Upper lobe of left lung (tissue), 6 donors: ENCODE measurements at regions not wholly inside any gene's neighbourhood (a gene's known extent, or its start where the extent isn't known, plus 50 kb on each side); places are given as distances from the start of the nearest gene placed in this dataset.
"Not testable (repeated sequence)": the region's sequence is repeated elsewhere in the genome, so short reads cannot be mapped to it uniquely, and the experiment has no call there.

Source experiments
- ATAC-seq, 2 donors: fragments of 200-7000 bp; cut with Tn5 transposase; one replicate each; pipeline ENCODE4 v1.9.1; 2022; ENCODE audit warnings: mild to moderate bottlenecking in 2 of 2, moderate library complexity in 2 of 2; ENCODE audit not compliant: low FRiP score in 2 of 2
- DNase-seq, 2 donors: peaks; one replicate each; pipeline ENCODE4 v3.0.0-alpha.2; 2019 to 2020
- H3K27ac ChIP-seq, 4 donors: fragments of 200-600 bp; sonication (generic); one replicate each; pipeline ENCODE4 v1.5.1; 2016 to 2019
- H3K27me3 ChIP-seq, 4 donors: fragments of 200-600 bp; sonication (generic); one replicate each; pipeline ENCODE4 v1.5.1; 2017 to 2019
- H3K36me3 ChIP-seq, 4 donors: fragments of 200-600 bp; sonication (generic); one replicate each; pipeline ENCODE4 v1.5.1; 2016 to 2019
- H3K4me1 ChIP-seq, 4 donors: fragments of 200-600 bp; sonication (generic); one replicate each; pipeline ENCODE4 v1.5.1; 2018 to 2019
- H3K4me3 ChIP-seq, 4 donors: fragments of 200-600 bp; sonication (generic); one replicate each; pipeline ENCODE4 v1.5.1; 2017 to 2019; ENCODE audit warnings: mild to moderate bottlenecking in 2 of 4, moderate library complexity in 1 of 4
- H3K9me3 ChIP-seq, 4 donors: fragments of 200-600 bp; sonication (generic); one replicate each; pipeline ENCODE4 v1.5.1; 2018 to 2019
- CTCF ChIP-seq, 6 experiments: fragments of 450-650 bp in 4 of 6; fragments of 200-600 bp in 2 of 6; sonication (generic) in 2 of 6; IDR thresholded peaks; one replicate each; pipeline ENCODE4 v1.5.1; 2016 to 2019; ENCODE audit warnings: antibody characterized with exemption in 6 of 6
- EP300 ChIP-seq, 4 donors: sonication (generic); formaldehyde crosslinking; IDR thresholded peaks; one replicate each; pipeline ENCODE4 v1.5.1; 2017; ENCODE audit warnings: antibody characterized with exemption in 4 of 4, control low read depth in 2 of 4
- POLR2A ChIP-seq, 4 donors: fragments of 450-650 bp; IDR thresholded peaks; one replicate each; pipeline ENCODE4 v1.5.1; 2016 to 2017; ENCODE audit warnings: antibody characterized with exemption in 4 of 4, mild to moderate bottlenecking in 2 of 4
- POLR2AphosphoS5 ChIP-seq, 2 donors: sonication (generic); formaldehyde crosslinking; IDR thresholded peaks; one replicate each; pipeline ENCODE4 v1.5.1; 2017; ENCODE audit warnings: antibody characterized with exemption in 2 of 2
- WGBS, 2 donors: methylation state at CpG; one replicate each; pipeline ENCODE4 v1.1.5; 2017 to 2018; 5-methylcytosine and 5-hydroxymethylcytosine counted together
- donor health status: DM: no; HTN: no; CAD: no; lungs with moderate emphysema.
- donor health status: DM: no; HTN: yes; CAD: no; lungs with severe emphysema.

- no peaks in the 10 kb centered on the region for H3K27me3 ChIP-seq
- TF ChIP-seq POLR2AphosphoS5 (IDR thresholded peaks at IDR 0.05) (no peak), CTCF (IDR thresholded peaks at IDR 0.05) (no peak), POLR2A (IDR thresholded peaks at IDR 0.05) (no peak), EP300 (IDR thresholded peaks at IDR 0.05) (no peak)
- no peaks in the 10 kb centered on the region for H3K36me3 ChIP-seq
- no peak for ATAC-seq
- H3K4me3 ChIP-seq = no peak overlapping the region
- H3K4me1 ChIP-seq = no peaks in the 10 kb centered on the region
- no peak overlapping the region for H3K27ac ChIP-seq
- DNase-seq = no peak
- H3K9me3 ChIP-seq = no peaks in the 10 kb centered on the region
- WGBS, 2 donors = 36 to 42% methylated on average over 3 of the region's 3 CpGs
Measured at GRCh38 chr1:143748906-143749305, 222.9 kb downstream of the FAM72C start.

- Histone ChIP-seq H3K4me3 (no peak overlapping the region), H3K9me3 (no peaks in the 10 kb centered on the region), H3K4me1 (no peaks in the 10 kb centered on the region), H3K36me3 (no peaks in the 10 kb centered on the region), H3K27me3 (peaks cover 0 to 12% (median 0%) of the 10 kb centered on the region in 4 donors), H3K27ac (no peak overlapping the region)
- DNase-seq = peak in 1 of 2 donors; percentile 44
- TF ChIP-seq CTCF (IDR thresholded peaks at IDR 0.05) (no peak), POLR2A (IDR thresholded peaks at IDR 0.05) (no peak)
- 2 to 5% methylated on average over 4 to 11 of the region's 14 CpGs for WGBS, 2 donors
- no peak for ATAC-seq
Measured at GRCh38 chr1:143736562-143736961, 235.2 kb downstream of the FAM72C start.

- DNase-seq (peak in 1 of 2 donors; percentile 68), ATAC-seq (peak in 1 of 2 donors; percentile 41)
- Histone ChIP-seq H3K27ac (no peak overlapping the region), H3K36me3 (no peaks in the 10 kb centered on the region), H3K27me3 (peaks cover 0 to 12% (median 0%) of the 10 kb centered on the region in 4 donors), H3K4me1 (no peaks in the 10 kb centered on the region), H3K9me3 (no peaks in the 10 kb centered on the region), H3K4me3 (peak overlapping the region in 1 of 4 donors; percentile 4)
- TF ChIP-seq POLR2AphosphoS5 (IDR thresholded peaks at IDR 0.05) (no peak), CTCF (IDR thresholded peaks at IDR 0.05) (no peak), POLR2A (IDR thresholded peaks at IDR 0.05) (no peak), EP300 (IDR thresholded peaks at IDR 0.05) (no peak)
- 0 to 6% methylated on average over 2 to 23 of the region's 36 CpGs for WGBS, 2 donors
Measured at GRCh38 chr1:143735764-143736461, 235.9 kb downstream of the FAM72C start.

- H3K9me3 ChIP-seq, H3K4me1 ChIP-seq, DNase-seq, H3K4me3 ChIP-seq, H3K36me3 ChIP-seq, ATAC-seq, H3K27ac ChIP-seq: not testable (repeated sequence)
- peaks cover 0 to 12% (median 0%) of the 10 kb centered on the region in 4 donors for H3K27me3 ChIP-seq
- WGBS, 2 donors = 17 to 25% methylated on average over 3 of the region's 3 CpGs
Measured at GRCh38 chr1:143734261-143734660, 237.5 kb downstream of the FAM72C start.

- DNase-seq, H3K27ac ChIP-seq, H3K4me3 ChIP-seq, H3K4me1 ChIP-seq, ATAC-seq, H3K36me3 ChIP-seq, H3K27me3 ChIP-seq, H3K9me3 ChIP-seq: not testable (repeated sequence)
- WGBS, 2 donors = 79 to 96% methylated on average over 4 to 6 of the region's 6 CpGs
Measured at GRCh38 chr1:143730890-143731289, 240.9 kb downstream of the FAM72C start.

- not testable (repeated sequence) for H3K27ac ChIP-seq, H3K36me3 ChIP-seq, H3K27me3 ChIP-seq, H3K9me3 ChIP-seq, H3K4me3 ChIP-seq, H3K4me1 ChIP-seq
- no CpG with 5 or more reads among the region's 39 CpGs for WGBS, 2 donors
- DNase-seq = peak in 1 of 2 donors; percentile 88
- ATAC-seq = peak; percentile 78 to 94
Measured at GRCh38 chr1:143729449-143730111, 242.2 kb downstream of the FAM72C start.

GRCh38 chr1:143728802-143729448, 242.9 kb downstream of the FAM72C start:
- not testable (repeated sequence) for H3K36me3 ChIP-seq, H3K9me3 ChIP-seq, DNase-seq, H3K4me1 ChIP-seq, H3K27me3 ChIP-seq, H3K4me3 ChIP-seq, H3K27ac ChIP-seq
- no CpG with 5 or more reads among the region's 31 CpGs for WGBS, 2 donors
- peak; percentile 88 to 97 for ATAC-seq
